Astrocyte (in vitro differentiated cells and primary cell): ENCODE measurements at regions not wholly inside any gene's neighbourhood (a gene's known extent, or its start where the extent isn't known, plus 50 kb on each side); places are given as distances from the start of the nearest gene placed in this dataset.

Experiments used
- CTCF ChIP-seq: IDR thresholded peaks from 2 replicates; pipeline ENCODE4 v1.5.1; 2011; ENCODE audit warnings: low read depth, mild to moderate bottlenecking, inconsistent platforms, low read length, moderate library complexity; ENCODE audit not compliant: insufficient read depth
- EZH2 ChIP-seq: IDR thresholded peaks from 2 replicates; pipeline ENCODE4 v1.6.1; 2012; ENCODE audit warnings: mild to moderate bottlenecking, low read length, inconsistent platforms; ENCODE audit not compliant: insufficient read depth

DNA sequence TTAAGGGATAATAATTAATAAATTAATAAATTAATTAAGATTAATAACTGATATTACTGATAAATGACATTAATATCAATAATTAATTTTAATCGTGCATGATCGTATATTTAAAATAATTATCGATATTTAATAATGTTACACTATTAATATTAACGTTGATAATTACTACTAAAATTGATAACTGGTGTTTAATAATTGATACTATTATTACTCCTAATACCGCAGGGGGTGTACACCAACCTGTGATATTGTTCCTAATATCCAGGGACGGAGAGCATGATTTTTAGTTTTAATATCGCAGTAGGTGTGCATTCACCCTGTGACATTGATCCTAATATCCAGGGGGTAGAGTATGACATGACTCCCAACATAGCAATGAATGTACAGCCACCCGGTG, 1930.8 kb downstream of the SUCLG1 start:
- TF ChIP-seq CTCF (no peak), EZH2 (no peak)
